ENCODE measurements at regions not wholly inside any gene's neighbourhood (a gene's known extent, or its start where the extent isn't known, plus 50 kb on each side); places are given as distances from the start of the nearest gene placed in this dataset.
"Not testable (repeated sequence)": the region's sequence is repeated elsewhere in the genome, so short reads cannot be mapped to it uniquely, and the experiment has no call there.

DNA sequence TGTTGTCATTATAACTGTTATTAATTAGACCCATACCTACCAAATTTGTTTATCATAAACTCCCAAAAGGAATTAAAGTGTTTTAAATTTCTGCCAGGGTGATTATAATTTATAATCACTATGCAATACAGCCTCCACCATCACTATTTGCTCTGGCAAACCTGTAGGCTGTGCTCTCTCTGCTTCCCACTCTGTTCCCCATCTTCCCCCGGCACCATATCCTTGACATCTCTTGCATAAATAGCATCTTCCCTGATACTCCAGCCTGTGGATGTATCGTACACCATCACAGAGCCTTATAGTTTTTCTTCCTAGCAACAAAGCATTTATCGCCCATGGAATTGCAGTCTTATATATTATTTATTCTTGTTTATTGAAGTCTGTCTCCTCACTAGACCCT is 181.5 kb upstream of the TSC22D1 start:
- no peak for DNase-seq (ENCODE audit: low read depth in 2 of 3, low spot score in 2 of 3)

DNA sequence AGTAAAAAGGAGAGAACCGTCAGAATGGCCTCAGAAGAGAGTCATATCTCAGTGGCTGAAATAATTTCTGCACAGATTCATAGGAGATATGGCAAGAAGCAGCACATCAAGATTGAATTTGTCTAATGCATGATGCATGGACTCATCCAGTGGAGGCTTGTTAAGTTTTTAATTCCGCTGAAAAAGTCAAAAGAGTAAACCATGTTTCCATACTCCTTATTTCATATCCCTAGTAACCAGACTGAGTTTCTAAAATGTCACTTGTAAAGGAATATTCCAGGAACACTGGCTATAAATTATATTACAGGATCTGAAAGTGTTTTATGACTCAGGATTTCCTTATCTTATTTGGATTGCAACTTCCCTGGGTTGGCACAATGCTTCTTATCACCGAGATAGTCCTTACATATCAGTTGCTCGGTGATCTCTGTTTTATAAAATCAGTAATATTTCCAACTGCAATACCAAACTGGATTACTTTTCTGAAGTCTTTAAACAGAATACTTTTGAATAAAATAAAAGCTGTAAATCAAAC is 180.2 kb upstream of the TSC22D1 start:
- no peak for DNase-seq (ENCODE audit: low read depth in 2 of 3, low spot score in 2 of 3)

DNA sequence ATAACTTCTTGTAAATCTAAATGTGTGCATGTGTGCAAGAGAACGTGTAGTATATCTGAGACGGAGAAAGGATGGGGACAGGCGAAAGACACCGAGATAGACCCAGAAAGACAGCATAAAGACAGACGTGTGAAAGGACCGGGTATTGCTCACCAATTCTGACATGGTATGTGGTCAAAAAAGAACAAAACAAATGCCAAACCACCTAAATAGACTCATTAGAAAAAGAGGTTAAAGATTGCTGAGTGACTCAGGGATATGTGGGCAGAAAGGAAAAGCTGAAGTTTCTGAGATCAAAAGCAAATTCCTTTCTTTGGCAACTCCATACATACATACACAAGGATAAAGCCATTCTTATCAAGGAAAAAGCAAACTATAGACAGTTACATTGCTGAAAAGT is 179.7 kb upstream of the TSC22D1 start:
- no peak for DNase-seq (ENCODE audit: low read depth in 2 of 3, low spot score in 2 of 3)

DNA sequence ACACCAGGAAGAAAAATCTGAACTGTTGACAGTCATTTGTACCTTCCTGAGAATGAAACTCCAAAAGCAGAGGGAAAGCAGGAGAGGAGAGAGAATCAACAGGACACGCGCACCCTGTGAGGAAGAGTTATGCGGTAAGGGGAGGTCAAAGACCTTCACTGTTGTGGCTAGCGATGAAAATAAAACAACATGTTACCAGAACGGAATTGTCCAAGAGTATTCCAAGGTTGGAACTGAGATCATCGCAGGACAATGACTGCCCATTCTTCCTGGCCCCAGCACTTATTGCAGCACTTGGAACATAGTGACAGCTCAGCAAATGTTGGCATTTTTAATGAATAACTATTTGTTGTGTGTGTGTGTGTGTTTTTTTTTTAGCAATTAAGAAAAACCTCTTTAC is 176.0 kb upstream of the TSC22D1 start:
- DNase-seq (ENCODE audit: low read depth in 2 of 3, low spot score in 2 of 3): no peak

DNA sequence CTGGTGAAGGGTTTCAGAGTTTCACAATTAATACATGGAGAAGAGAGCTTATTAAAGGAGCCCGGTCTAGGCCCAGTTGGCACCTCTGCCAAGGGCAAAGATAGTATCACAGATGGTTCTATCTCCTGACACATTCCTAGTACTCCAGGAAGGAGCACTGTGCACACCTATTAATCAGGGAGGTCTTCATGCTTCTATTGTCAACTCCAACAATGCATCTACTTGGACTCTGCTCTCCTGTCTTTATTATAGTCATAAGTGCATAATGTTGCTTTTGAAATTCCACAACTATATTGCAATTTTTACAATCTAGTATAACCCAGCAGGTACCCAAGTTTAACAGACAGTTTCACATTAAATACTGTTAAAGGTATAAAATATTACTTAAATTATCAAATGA is 174.5 kb upstream of the TSC22D1 start:
- DNase-seq (ENCODE audit: low read depth in 2 of 3, low spot score in 2 of 3): no peak

DNA sequence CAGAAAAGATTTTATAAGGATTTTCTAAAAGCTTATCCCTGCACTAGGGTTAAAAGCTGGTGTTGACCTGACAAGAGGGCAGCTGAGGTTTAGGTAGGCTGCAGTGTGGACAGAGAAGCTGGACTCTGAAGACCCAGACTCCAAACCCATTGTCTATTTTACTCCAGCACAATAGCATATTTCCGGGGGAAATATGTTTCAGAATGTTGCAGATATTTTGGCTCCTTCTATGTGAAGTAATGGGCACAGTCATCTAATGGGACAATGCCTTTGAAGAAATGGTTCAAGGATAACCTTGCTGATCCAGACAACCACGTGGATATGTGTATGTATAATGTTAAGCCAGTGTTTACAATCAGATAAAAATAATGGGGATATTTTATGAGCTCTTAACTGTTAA is 173.8 kb upstream of the TSC22D1 start:
- DNase-seq (ENCODE audit: low read depth in 2 of 3, low spot score in 2 of 3): no peak

DNA sequence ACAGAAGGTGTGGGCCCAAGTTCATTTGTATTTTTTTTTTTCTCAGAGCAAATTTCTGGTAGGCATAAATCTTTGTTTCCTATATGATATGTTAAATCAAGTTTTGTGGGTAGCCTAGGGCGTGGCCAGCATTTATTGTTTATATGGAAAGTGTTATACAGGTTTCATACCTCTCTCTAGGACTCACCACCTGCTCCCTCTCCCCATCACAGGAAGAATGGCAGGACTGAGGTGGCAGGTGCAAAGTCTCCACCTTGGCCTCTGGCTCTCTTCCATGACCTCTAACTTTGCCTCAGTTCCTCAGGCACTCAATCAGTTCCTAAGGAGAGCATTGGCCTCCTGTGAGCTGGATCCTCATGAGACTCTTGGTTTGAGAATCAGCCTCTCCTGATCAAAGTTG is 172.3 kb upstream of the TSC22D1 start:
- no peak for DNase-seq (ENCODE audit: low read depth in 2 of 3, low spot score in 2 of 3)

DNA sequence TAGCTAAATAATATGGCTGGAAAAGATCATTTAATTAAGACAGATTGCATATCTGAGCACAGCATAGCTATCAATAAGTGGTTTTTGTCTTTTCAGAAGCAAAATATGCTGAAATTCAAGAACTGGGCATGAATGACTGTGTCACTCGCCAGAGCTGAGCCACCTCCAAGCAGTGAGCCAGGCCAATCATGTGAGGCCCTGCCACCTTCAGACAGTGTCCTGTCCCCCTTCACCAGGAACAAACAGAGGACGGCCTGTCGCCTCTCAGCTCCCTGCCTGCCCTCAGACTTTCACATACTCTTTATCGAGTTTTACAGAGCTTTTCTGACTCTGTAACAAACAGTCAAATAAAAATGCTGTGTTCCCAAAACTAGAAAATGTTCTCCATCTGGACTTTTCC is 171.0 kb upstream of the TSC22D1 start:
- DNase-seq (ENCODE audit: low read depth in 2 of 3, low spot score in 2 of 3): no peak

DNA sequence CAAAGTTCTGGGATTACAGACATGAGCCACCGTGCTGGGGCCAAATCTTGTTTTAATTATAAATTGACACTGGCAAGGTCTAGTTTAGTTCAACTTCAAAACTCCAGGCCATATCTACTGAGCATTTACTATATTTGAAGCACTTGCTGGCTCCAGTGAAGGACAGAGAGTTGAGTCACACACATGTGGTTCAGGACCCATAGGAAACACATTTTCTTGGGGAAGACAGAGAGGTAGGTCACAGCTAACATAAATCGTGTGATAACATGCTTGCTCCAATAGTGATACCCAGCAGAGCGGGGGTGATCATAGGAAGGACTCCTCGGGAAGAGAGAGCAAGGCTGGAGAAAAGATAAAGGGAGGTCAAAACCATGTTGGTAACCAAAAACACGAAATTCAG is 170.6 kb upstream of the TSC22D1 start:
- DNase-seq (ENCODE audit: low read depth in 2 of 3, low spot score in 2 of 3): no peak

DNA sequence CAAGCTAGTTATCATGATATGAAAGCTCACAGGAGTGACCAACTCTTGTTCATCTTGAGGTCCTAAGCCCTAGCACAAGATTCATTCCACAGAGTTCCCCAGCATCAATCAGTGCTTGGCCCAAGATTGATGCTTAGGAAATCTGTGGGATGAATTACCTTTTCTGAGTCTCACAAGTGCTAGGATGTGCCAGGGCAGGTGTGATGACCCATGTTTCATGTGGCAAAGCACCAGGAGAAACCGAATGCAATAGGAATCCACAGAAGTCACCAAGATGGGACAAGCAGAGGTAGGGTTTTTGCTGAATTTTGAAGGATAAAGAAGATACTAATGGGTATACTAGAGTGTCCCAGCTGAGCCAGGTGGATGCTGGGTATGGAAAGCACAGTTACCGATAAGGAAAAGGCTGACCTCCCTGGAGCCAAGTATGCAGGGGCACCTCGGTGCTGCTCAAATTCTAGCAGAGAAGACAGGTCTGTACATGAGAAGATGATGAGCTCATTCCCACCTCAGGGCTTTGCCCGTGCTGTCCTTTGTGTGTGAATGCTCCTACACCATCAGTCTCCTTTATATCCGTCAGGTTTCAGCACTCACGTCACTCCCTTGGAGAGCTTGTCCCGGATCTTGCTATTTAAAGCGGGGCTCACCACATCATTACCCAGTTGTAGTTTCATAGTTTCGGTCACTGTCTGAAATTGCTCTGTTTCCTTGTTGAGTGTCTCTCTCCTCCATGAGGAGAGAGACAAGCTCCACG is 168.9 kb upstream of the TSC22D1 start:
- DNase-seq (ENCODE audit: low read depth in 2 of 3, low spot score in 2 of 3): no peak

DNA sequence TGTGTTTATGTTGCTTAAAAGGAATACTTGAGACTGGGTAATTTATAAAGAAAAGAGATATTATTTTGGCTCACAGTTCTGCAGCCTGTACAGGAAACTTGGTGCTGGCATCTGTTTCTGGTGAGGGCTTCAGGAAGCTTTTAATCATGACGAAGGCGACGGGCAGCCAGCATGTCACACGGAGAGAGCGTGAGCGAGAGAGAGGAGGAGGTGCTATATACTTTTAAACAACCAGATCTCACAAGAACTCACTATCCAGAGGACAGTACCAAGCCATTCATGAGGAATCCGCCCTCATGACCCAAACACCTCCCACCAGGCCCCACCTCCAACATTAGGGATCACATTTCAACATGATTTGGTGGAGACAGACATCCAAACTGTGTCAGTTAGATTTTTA is 163.4 kb upstream of the TSC22D1 start:
- peak in 1 of 3 donors; percentile 39 for DNase-seq (ENCODE audit: low read depth in 2 of 3, low spot score in 2 of 3)

DNA sequence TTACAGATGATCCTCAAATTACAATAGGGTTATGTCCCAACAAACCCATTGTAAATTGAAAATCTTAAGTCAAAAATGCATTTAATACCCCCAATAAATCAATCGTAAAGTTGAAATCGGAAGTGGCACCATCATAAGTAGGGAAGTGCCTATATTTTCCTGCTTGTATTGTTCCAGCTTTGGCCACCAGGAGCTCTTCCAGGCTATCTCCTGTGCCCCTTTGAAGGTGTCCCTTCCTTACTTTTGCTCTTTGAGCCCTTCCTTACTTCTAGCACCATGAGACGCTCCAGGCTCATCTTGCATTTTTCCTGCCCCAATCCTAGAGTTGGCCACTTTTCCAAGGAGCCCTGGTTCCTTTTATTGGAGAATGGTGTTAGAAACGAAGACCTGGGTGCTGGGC is 163.0 kb upstream of the TSC22D1 start:
- DNase-seq (ENCODE audit: low read depth in 2 of 3, low spot score in 2 of 3): no peak

DNA sequence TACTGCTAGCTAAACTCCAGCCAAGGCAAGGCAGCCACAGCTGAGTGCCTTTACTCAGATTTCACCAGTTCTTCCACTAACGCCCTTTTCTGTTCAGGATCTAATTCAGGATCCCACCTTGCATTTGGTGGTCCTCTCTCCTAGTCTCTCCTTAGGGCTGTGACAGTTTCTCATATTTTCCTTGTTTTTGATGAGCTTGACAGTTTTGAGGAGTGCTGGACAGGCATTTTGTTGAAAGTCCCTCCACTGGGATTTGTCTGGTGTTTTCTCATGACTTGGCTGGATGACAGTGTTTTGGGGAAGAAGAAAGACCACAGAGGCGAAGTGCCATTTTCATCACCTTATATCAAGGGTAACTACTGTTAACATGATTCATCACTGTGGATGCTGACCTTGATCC is 162.3 kb upstream of the TSC22D1 start:
- DNase-seq (ENCODE audit: low read depth in 2 of 3, low spot score in 2 of 3): no peak

DNA sequence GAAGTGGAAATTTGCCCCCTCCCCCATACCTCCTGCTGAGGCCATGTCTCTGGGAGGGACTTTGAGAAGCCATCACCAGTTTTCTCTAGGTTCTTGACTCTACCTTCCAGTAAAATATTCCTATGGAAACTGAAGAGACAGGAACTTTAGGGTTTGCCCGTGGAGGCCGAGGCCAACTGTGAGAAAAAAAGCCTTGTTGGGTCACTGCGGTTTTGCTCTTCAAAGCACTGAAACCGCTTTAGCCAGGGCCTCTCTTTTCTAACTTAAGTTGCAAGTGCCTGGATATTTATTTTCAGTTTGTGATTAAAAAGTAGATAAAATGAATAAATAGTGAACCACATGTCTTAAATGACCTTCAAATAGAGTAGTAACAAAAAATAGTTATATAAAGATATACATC is 159.7 kb upstream of the TSC22D1 start:
- no peak for DNase-seq (ENCODE audit: low read depth in 2 of 3, low spot score in 2 of 3)

DNA sequence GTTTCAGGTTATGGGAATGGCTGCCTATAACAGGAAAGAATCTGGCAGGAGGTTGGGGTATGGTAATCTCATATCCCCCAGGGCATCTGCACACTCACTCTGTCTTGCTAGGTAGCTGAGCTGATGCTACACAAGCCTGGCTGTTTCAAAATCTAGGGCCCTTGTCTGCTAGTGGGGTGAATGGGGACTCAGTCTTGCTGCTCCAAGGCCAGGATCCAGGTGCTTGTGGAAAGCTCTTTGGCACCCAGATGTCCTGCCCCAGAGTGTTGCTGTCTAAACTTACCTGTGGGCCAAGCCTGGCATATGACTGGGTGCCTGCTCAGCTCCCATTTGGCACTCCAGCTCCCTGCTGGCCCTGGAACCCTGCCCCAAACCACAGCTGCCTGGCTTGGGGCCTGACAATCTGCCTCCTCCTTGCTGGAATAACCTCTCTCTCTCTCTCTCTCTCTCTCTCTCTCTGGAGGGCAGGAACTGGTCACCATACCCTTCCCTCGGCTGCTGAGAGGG is 158.1 kb upstream of the TSC22D1 start:
- DNase-seq (ENCODE audit: low read depth in 2 of 3, low spot score in 2 of 3): no peak

DNA sequence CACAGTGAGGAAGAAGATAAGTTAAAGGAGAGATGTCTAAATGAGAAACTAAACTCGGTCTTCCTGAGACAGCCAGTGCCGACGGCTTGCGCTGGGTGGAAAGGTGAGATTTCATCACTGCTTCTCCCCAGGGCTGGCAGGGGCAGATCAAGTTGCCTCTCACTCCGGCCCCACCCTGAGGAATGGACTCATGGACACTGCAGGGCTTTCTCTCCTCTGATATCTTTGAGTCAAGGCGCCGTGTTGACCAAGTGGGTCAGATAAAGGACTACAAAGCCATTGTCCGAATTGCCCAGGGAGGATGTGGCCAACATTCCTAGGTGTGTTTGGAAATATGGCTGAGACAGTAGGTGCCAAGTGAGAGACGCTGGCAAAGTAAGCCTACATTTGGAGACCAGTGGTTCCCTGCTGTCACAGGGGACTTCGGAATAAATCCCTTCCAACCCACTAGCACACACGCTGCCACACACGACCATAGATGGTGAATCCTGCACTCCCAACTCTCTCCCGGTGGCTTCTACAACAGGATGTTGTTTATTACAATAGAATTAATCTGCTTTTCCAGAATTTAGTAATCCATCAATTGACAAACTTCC is 156.5 kb upstream of the TSC22D1 start:
- no peak for DNase-seq (ENCODE audit: low read depth in 2 of 3, low spot score in 2 of 3)

DNA sequence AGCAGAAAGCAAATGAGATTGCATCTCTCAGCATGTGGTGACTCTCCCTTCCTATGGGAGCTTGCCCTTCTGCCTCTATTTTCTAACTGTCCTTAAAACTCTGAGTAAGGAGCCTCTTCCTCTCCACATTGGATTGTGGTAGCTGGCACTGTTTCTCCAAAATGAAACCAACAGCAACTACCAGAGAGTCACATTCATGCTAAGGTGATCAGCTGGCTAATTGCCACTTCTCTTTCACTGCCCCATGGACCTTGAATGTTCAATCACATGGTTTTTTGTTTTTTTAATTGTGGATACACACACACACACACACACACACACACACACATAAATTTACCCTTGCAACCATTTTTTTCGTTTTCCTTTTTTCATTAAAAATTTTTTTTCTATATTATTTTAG is 154.7 kb upstream of the TSC22D1 start:
- no peak for DNase-seq (ENCODE audit: low read depth in 2 of 3, low spot score in 2 of 3)

DNA sequence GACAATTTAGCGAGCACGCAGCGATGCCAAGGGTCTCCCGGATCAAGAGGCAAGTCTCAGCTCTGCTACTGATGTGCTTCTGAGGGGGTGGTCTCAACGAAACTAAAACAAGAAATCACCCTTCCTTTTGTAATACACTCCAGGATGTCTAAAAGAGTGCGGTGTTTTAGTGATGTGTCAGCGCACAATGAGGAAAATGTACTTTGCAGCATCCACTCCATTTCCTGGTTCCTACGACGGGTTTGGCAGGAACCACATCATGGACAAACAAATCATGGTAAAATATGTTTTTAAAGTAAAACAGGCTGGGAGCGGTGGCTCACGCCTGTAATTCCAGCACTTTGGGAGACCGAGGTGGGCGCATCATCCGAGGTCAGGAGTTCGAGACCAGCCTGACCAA is 154.0 kb upstream of the TSC22D1 start:
- no peak for DNase-seq (ENCODE audit: low read depth in 2 of 3, low spot score in 2 of 3)

DNA sequence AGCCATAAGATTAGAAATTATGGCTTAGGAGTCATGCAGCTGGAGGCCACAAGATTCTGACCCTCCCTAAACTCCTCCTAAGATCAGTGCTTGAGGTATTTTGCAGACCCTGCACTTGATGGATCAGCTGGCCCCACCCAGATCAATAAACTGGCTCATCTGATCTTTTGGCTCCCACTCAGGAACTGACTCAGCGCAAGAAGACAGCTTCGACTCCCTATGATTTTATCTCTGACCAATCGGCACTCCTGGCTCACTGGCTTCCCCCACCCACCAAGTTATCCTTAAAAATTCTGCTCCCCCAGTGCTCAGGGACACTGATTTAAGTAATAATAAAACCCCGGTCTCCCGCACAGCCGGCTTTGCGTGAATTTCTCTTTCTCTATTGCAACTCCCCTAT is 151.5 kb upstream of the TSC22D1 start:
- DNase-seq (ENCODE audit: low read depth in 2 of 3, low spot score in 2 of 3): not testable (repeated sequence)

DNA sequence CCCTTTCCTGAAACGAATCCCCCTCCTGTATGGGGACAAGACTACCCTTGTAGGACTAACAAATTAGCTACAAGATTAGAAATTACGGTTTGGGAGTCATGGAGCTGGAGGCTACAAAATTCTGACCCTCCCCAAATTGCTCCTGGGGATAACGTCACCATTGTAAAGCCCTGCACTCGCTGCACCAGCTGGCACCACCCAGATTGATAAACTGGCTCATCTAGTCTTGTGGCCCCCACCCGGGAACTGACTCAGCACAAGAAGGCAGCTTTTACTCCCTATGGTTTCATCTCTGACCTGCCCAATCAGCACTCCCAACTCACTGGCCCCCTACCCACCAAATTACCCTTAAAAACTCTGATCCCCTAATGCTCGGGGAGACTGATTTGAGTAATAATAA is 150.6 kb upstream of the TSC22D1 start:
- no peak for DNase-seq (ENCODE audit: low read depth in 2 of 3, low spot score in 2 of 3)

DNA sequence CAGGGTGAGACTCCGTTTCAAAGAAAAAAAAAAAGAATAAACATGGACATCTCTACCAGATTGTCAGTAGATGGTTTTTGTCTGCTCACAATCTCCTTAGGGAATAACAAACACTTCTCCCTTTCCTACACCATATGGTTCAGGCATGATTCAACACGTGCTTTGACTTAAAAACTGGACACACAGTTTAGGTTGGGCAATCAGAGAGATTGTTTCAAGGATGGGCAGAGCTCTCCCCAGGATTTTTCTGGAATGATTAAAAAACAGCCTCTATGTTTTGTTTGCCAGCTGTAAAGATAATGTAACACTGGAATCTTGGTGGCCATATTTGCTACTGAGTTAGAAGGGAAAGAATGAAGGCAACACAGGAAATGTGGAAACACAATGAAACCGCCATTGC is 150.1 kb upstream of the TSC22D1 start:
- no peak for DNase-seq (ENCODE audit: low read depth in 2 of 3, low spot score in 2 of 3)
